ENCODE measurements at regions not wholly inside any gene's neighbourhood (a gene's known extent, or its start where the extent isn't known, plus 50 kb on each side); places are given as distances from the start of the nearest gene placed in this dataset.

DNA sequence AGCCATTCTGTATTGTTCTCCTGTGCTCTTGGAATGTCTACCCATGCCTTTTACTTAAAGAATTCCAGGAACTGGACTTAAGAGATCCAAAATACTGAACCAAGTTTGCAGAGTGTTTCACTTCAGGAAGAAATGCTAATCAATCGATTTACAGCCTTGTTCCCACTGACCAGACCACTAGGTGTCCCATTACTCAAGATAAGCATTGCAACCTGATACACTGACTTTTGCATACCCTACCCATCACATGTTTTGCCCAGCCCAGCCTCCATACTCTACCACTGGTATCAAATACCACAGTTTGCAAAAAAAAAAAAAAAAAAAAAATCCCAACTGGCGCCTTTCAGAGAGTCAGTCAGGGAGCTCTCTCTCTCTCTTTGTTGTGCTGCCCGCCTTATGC is 550.8 kb downstream of the CDH9 start:
- Histone ChIP-seq H3K9ac (ENCODE audit: low read depth, low read length) (no peak overlapping the region), H3K79me1 (ENCODE audit: low read depth in 1 of 2, low read length in 2 of 2) (no peaks in the 10 kb centered on the region), H3K27ac (ENCODE audit: insufficient read depth, low read length) (no peak overlapping the region), H3K4ac (ENCODE audit: low read depth, low read length) (no peak overlapping the region), H3K9me1 (ENCODE audit: insufficient read depth, low read length) (no peaks in the 10 kb centered on the region), H3K4me2 (ENCODE audit: low read depth, low read length) (no peak overlapping the region), H2BK20ac (ENCODE audit: low read depth, low read length) (no peak overlapping the region), H3K27me3 (ENCODE audit: control insufficient read depth, insufficient read depth, low read length) (no peaks in the 10 kb centered on the region), H2AK9ac (replicated peaks; ENCODE audit: low read depth, low read length, poor library complexity) (no peak overlapping the region), H3K23ac (ENCODE audit: low read depth, low read length) (no peak overlapping the region), H3K18ac (ENCODE audit: low read depth, low read length) (no peak overlapping the region), H2AFZ (replicated peaks; ENCODE audit: low read length, poor library complexity) (no peak overlapping the region), H2BK120ac (ENCODE audit: low read depth, low read length) (no peak overlapping the region), H3K14ac (replicated peaks; ENCODE audit: low read depth, low read length) (no peak overlapping the region), H3K4me3 (ENCODE audit: insufficient read depth, low read depth, low read length) (no peak overlapping the region), H4K20me1 (ENCODE audit: insufficient read depth, low read length) (no peaks in the 10 kb centered on the region), H4K5ac (ENCODE audit: low read depth, low read length) (no peak overlapping the region), H2BK15ac (ENCODE audit: low read depth, low read length) (no peak overlapping the region), H3K4me1 (ENCODE audit: control insufficient read depth, insufficient read depth, low read length) (no peaks in the 10 kb centered on the region), H2BK5ac (ENCODE audit: low read depth, low read length, poor library complexity, severe bottlenecking) (no peak overlapping the region), H3K56ac (ENCODE audit: extremely low read depth, insufficient read depth, low read length) (no peak overlapping the region), H4K91ac (ENCODE audit: insufficient read depth, low read depth, low read length) (no peak overlapping the region), H3K36me3 (ENCODE audit: control insufficient read depth, insufficient read depth, low read length) (no peaks in the 10 kb centered on the region), H4K8ac (ENCODE audit: low read depth in 2 of 2, low read length in 2 of 2) (no peak overlapping the region), H2AK5ac (ENCODE audit: low read depth, low read length) (no peak overlapping the region), H3K9me3 (ENCODE audit: control insufficient read depth, insufficient read depth, low read length) (peaks cover 13% of the 10 kb centered on the region)
- POLR2A ChIA-PET (ENCODE audit: unreplicated experiment) = no interaction called here
- CTCF ChIA-PET = interaction anchor here (0.6 kb wide), 1 partner anchor 44 kb away, joined by 4 read pairs; no protein-coding TSS in a partner anchor
- dilution Hi-C loops (cut with HindIII; ENCODE audit: low sequenced_read_pairs, unreplicated experiment) (no loop called here), intact Hi-C loops (cut with micrococcal nuclease) (no loop called here), in situ Hi-C loops (cut with MboI; ENCODE audit: low sequenced_read_pairs) (no loop called here)
- no CpG with 5 or more reads among the region's 3 CpGs for WGBS, 2 experiments (ENCODE audit: extremely low coverage in 2 of 2, insufficient read length in 1 of 2)
- TF ChIP-seq RCOR1 (IDR thresholded peaks at IDR 0.05; ENCODE audit: insufficient replicate concordance, low read length) (no peak), RAD21 (IDR thresholded peaks at IDR 0.05; ENCODE audit: low read length) (no peak), RFX5 (IDR thresholded peaks at IDR 0.05; ENCODE audit: low read depth, low read length) (no peak), NFE2L2 (IDR thresholded peaks at IDR 0.05; ENCODE audit: low read depth, low read length) (no peak), MXI1 (IDR thresholded peaks at IDR 0.05; ENCODE audit: borderline replicate concordance, low read depth, low read length) (no peak), FOS (IDR thresholded peaks at IDR 0.05; ENCODE audit: low read depth, low read length) (no peak), CEBPB (IDR thresholded peaks at IDR 0.05; ENCODE audit: low read depth, low read length) (no peak), CHD1 (IDR thresholded peaks at IDR 0.05; ENCODE audit: low read depth, low read length) (no peak), SMC3 (IDR thresholded peaks at IDR 0.05; ENCODE audit: low read depth, low read length) (no peak), POLR2A (IDR thresholded peaks at IDR 0.05; ENCODE audit: low read depth, low read length) (no peak), MAFK (IDR thresholded peaks at IDR 0.05; ENCODE audit: low read depth, low read length) (no peak), BHLHE40 (IDR thresholded peaks at IDR 0.05; ENCODE audit: low read depth, low read length) (no peak), MAZ (IDR thresholded peaks at IDR 0.05; ENCODE audit: borderline replicate concordance, low read depth, low read length) (no peak)
- TF ChIP-seq, protein P1, sequence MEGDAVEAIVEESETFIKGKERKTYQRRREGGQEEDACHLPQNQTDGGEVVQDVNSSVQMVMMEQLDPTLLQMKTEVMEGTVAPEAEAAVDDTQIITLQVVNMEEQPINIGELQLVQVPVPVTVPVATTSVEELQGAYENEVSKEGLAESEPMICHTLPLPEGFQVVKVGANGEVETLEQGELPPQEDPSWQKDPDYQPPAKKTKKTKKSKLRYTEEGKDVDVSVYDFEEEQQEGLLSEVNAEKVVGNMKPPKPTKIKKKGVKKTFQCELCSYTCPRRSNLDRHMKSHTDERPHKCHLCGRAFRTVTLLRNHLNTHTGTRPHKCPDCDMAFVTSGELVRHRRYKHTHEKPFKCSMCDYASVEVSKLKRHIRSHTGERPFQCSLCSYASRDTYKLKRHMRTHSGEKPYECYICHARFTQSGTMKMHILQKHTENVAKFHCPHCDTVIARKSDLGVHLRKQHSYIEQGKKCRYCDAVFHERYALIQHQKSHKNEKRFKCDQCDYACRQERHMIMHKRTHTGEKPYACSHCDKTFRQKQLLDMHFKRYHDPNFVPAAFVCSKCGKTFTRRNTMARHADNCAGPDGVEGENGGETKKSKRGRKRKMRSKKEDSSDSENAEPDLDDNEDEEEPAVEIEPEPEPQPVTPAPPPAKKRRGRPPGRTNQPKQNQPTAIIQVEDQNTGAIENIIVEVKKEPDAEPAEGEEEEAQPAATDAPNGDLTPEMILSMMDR (conservative IDR thresholded peaks at IDR 0.05; ENCODE audit: low read depth, low read length) = no peak
- TF ChIP-seq, protein P2, sequence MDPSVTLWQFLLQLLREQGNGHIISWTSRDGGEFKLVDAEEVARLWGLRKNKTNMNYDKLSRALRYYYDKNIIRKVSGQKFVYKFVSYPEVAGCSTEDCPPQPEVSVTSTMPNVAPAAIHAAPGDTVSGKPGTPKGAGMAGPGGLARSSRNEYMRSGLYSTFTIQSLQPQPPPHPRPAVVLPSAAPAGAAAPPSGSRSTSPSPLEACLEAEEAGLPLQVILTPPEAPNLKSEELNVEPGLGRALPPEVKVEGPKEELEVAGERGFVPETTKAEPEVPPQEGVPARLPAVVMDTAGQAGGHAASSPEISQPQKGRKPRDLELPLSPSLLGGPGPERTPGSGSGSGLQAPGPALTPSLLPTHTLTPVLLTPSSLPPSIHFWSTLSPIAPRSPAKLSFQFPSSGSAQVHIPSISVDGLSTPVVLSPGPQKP (IDR thresholded peaks at IDR 0.05; ENCODE audit: borderline replicate concordance, low read depth, low read length) = no peak
- TF ChIP-seq, protein P3, sequence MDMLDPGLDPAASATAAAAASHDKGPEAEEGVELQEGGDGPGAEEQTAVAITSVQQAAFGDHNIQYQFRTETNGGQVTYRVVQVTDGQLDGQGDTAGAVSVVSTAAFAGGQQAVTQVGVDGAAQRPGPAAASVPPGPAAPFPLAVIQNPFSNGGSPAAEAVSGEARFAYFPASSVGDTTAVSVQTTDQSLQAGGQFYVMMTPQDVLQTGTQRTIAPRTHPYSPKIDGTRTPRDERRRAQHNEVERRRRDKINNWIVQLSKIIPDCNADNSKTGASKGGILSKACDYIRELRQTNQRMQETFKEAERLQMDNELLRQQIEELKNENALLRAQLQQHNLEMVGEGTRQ (IDR thresholded peaks at IDR 0.05; ENCODE audit: low read depth, low read length) = no peak
- no peak for DNase-seq
- BruUV-seq (replicated peaks) = no TSS peak
- ATAC-seq (ENCODE audit: low read depth) = no peak

Measured in IMR-90 (cell line).